ENCODE measurements at regions not wholly inside any gene's neighbourhood (a gene's known extent, or its start where the extent isn't known, plus 50 kb on each side); places are given as distances from the start of the nearest gene placed in this dataset.

- TF ChIP-seq CTCF (IDR thresholded peaks at IDR 0.05; ENCODE audit: insufficient read depth, low read depth, low read length), result no peak
- peak; percentile 60 for DNase-seq (ENCODE audit: low read depth)
- no peak overlapping the region for H3K4me3 ChIP-seq (ENCODE audit: low read depth, low read length)
Observed at GRCh38 chr5:12691330-12691729, 787.1 kb upstream of the CTNND2 start.

GRCh38 chr5:12690361-12690760 lies 786.1 kb upstream of the CTNND2 start:
- H3K4me3 ChIP-seq (ENCODE audit: low read depth, low read length), result no peak overlapping the region
- no peak for TF ChIP-seq CTCF (IDR thresholded peaks at IDR 0.05; ENCODE audit: insufficient read depth, low read depth, low read length)
- DNase-seq (ENCODE audit: low read depth), result peak; percentile 33

GRCh38 chr5:12683249-12683648 lies 779.0 kb upstream of the CTNND2 start:
- no peak overlapping the region for H3K4me3 ChIP-seq (ENCODE audit: low read depth, low read length)
- no peak for TF ChIP-seq CTCF (IDR thresholded peaks at IDR 0.05; ENCODE audit: insufficient read depth, low read depth, low read length)
- no peak for DNase-seq (ENCODE audit: low read depth)

GRCh38 chr5:12679731-12680130 lies 775.5 kb upstream of the CTNND2 start:
- TF ChIP-seq CTCF (IDR thresholded peaks at IDR 0.05; ENCODE audit: insufficient read depth, low read depth, low read length), result no peak
- no peak overlapping the region for H3K4me3 ChIP-seq (ENCODE audit: low read depth, low read length)
- no peak for DNase-seq (ENCODE audit: low read depth)

GRCh38 chr5:12675959-12676358 lies 771.7 kb upstream of the CTNND2 start:
- no peak for DNase-seq (ENCODE audit: low read depth)
- TF ChIP-seq CTCF (IDR thresholded peaks at IDR 0.05; ENCODE audit: insufficient read depth, low read depth, low read length), result no peak

GRCh38 chr5:12672141-12672540 lies 767.9 kb upstream of the CTNND2 start:
- no peak for DNase-seq (ENCODE audit: low read depth)
- H3K4me3 ChIP-seq (ENCODE audit: low read depth, low read length), result no peak overlapping the region
- no peak for TF ChIP-seq CTCF (IDR thresholded peaks at IDR 0.05; ENCODE audit: insufficient read depth, low read depth, low read length)

More at GRCh38 chr5:12675959-12676358, 771.7 kb upstream of the CTNND2 start:
- no peak overlapping the region for H3K4me3 ChIP-seq (ENCODE audit: low read depth, low read length)

- TF ChIP-seq CTCF (IDR thresholded peaks at IDR 0.05; ENCODE audit: insufficient read depth, low read depth, low read length), result no peak
- no peak for DNase-seq (ENCODE audit: low read depth)
- no peak overlapping the region for H3K4me3 ChIP-seq (ENCODE audit: low read depth, low read length)
Observed at GRCh38 chr5:12669326-12669725, 765.1 kb upstream of the CTNND2 start.

Measured in fibroblast of villous mesenchyme (primary cell).